B cell (primary cell): ENCODE measurements at regions not wholly inside any gene's neighbourhood (a gene's known extent, or its start where the extent isn't known, plus 50 kb on each side); places are given as distances from the start of the nearest gene placed in this dataset.

Source experiments
- CTCF ChIP-seq: fragments of 200-600 bp; IDR thresholded peaks from one replicate; pipeline ENCODE4 v1.8.0; 2022; ENCODE audit warnings: antibody characterized with exemption, mild to moderate bottlenecking
- EZH2 ChIP-seq: IDR thresholded peaks from 2 replicates; pipeline ENCODE4 v1.6.1; 2012; ENCODE audit warnings: borderline replicate concordance, low read depth, mild to moderate bottlenecking, moderate library complexity, low read length; ENCODE audit not compliant: insufficient read depth, poor library complexity, severe bottlenecking

GRCh38 chr6:139654888-139655782, 280.7 kb upstream of the CITED2 start:
- TF ChIP-seq CTCF (no peak), EZH2 (no peak)
